ENCODE measurements at regions not wholly inside any gene's neighbourhood (a gene's known extent, or its start where the extent isn't known, plus 50 kb on each side); places are given as distances from the start of the nearest gene placed in this dataset.

DNA sequence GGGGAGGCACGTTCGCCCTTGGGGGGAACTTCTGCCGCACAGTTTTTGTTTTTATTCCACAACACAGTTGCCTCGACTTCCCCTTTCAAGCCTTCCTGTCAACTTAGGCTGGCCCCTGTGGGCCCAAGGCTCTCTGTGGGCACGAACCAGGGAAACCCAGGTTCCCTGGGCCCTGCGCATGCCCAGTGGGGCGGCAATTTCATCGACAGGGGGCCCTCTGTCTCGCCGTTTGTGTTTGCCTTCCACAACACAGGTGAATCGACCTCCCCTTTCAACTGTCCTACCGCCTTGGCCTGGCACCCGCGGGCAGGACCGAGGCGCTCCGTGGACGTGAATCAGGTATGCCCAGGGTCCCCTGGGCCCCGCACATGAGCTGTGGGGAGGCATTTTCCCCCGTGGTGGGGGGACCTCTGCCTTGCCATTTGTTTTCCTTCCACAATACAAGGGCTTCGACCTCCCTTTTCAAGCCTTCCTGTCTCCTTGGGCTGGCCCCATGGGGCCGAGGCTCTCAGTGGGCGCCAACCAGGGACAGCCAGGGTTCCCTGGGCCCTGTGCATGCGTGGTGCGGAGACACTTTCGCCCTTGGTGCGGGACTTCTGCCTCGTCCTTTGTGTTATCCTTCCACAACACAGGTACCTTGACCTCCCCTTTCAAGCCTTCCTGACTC lies 354.0 kb downstream of the ALG10 start:
- Histone ChIP-seq H3K27ac (ENCODE audit: low read depth, low read length) (no peak overlapping the region), H3K27me3 (ENCODE audit: control insufficient read depth in 1 of 2, insufficient read depth in 2 of 2, low read length in 2 of 2) (no peaks in the 10 kb centered on the region), H3K9ac (ENCODE audit: low read length) (no peak overlapping the region), H3K4me1 (ENCODE audit: insufficient read depth, low read length) (no peaks in the 10 kb centered on the region), H3K36me3 (ENCODE audit: insufficient read depth, low read length) (no peaks in the 10 kb centered on the region), H3K4me3 (ENCODE audit: low read depth in 1 of 2, low read length in 2 of 2) (no peak overlapping the region), H3K9me3 (ENCODE audit: low read length) (no peaks in the 10 kb centered on the region)

- H3K36me3 ChIP-seq (ENCODE audit: insufficient read depth, low read length) = no peaks in the 10 kb centered on the region
- H3K9me3 ChIP-seq (ENCODE audit: low read length) = no peaks in the 10 kb centered on the region
These were observed 355.1 kb downstream of the ALG10 start for GRCh38 chr12:34377243-34378035.

DNA sequence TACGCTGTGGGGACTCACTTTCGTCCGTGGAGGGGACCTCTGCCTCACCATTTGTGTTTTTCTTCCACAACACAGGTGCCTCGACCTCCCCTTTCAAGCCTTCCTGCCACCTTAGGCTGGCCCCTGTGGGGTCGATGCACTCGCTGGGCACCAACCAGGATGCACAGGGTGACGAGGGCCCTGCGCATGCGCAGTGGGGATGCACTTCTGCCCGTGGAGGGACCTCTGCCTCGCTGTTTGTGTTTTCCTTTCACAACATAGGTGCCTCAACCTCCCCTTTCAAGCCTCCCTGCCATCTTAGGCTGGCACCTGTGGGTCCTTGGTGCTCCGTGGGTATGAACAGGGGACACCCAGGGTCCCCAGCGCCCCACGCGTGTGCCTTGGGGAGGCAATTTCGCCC lies 356.8 kb downstream of the ALG10 start:
- no peak overlapping the region for H3K27ac ChIP-seq (ENCODE audit: low read depth, low read length)
- no peak overlapping the region for H3K4me3 ChIP-seq (ENCODE audit: low read depth in 1 of 2, low read length in 2 of 2)
- H3K27me3 ChIP-seq (ENCODE audit: control insufficient read depth in 1 of 2, insufficient read depth in 2 of 2, low read length in 2 of 2) = peaks cover 0 to 7% of the 10 kb centered on the region in 2 donors
- no peaks in the 10 kb centered on the region for H3K9me3 ChIP-seq (ENCODE audit: low read length)
- H3K36me3 ChIP-seq (ENCODE audit: insufficient read depth, low read length) = no peaks in the 10 kb centered on the region
- no peak overlapping the region for H3K9ac ChIP-seq (ENCODE audit: low read length)
- H3K4me1 ChIP-seq (ENCODE audit: insufficient read depth, low read length) = no peaks in the 10 kb centered on the region

More at GRCh38 chr12:34377243-34378035, 355.1 kb downstream of the ALG10 start:
- H3K9ac ChIP-seq (ENCODE audit: low read length) = no peak overlapping the region
- no peak overlapping the region for H3K4me3 ChIP-seq (ENCODE audit: low read depth in 1 of 2, low read length in 2 of 2)
- no peaks in the 10 kb centered on the region for H3K4me1 ChIP-seq (ENCODE audit: insufficient read depth, low read length)
- peaks cover 0 to 7% of the 10 kb centered on the region in 2 donors for H3K27me3 ChIP-seq (ENCODE audit: control insufficient read depth in 1 of 2, insufficient read depth in 2 of 2, low read length in 2 of 2)
- H3K27ac ChIP-seq (ENCODE audit: low read depth, low read length) = no peak overlapping the region

GRCh38 chr12:34384693-34385092 lies 362.4 kb downstream of the ALG10 start:
- H3K4me3 ChIP-seq (ENCODE audit: low read depth in 1 of 2, low read length in 2 of 2) = no peak overlapping the region
- H3K27me3 ChIP-seq (ENCODE audit: control insufficient read depth in 1 of 2, insufficient read depth in 2 of 2, low read length in 2 of 2) = peaks cover 0 to 7% of the 10 kb centered on the region in 2 donors

GRCh38 chr12:34386016-34386415 lies 363.7 kb downstream of the ALG10 start:
- Histone ChIP-seq H3K27ac (ENCODE audit: low read depth, low read length) (no peak overlapping the region), H3K9ac (ENCODE audit: low read length) (no peak overlapping the region), H3K27me3 (ENCODE audit: control insufficient read depth in 1 of 2, insufficient read depth in 2 of 2, low read length in 2 of 2) (peaks cover 0 to 7% of the 10 kb centered on the region in 2 donors), H3K36me3 (ENCODE audit: insufficient read depth, low read length) (no peaks in the 10 kb centered on the region), H3K4me1 (ENCODE audit: insufficient read depth, low read length) (no peaks in the 10 kb centered on the region), H3K9me3 (ENCODE audit: low read length) (no peaks in the 10 kb centered on the region), H3K4me3 (ENCODE audit: low read depth in 1 of 2, low read length in 2 of 2) (no peak overlapping the region)

More at GRCh38 chr12:34384693-34385092, 362.4 kb downstream of the ALG10 start:
- H3K9me3 ChIP-seq (ENCODE audit: low read length) = no peaks in the 10 kb centered on the region
- no peak overlapping the region for H3K9ac ChIP-seq (ENCODE audit: low read length)
- H3K4me1 ChIP-seq (ENCODE audit: insufficient read depth, low read length) = no peaks in the 10 kb centered on the region
- no peaks in the 10 kb centered on the region for H3K36me3 ChIP-seq (ENCODE audit: insufficient read depth, low read length)
- no peak overlapping the region for H3K27ac ChIP-seq (ENCODE audit: low read depth, low read length)

- no peak overlapping the region for H3K27ac ChIP-seq (ENCODE audit: low read depth, low read length)
- no peaks in the 10 kb centered on the region for H3K36me3 ChIP-seq (ENCODE audit: insufficient read depth, low read length)
- H3K9ac ChIP-seq (ENCODE audit: low read length) = no peak overlapping the region
- no peak overlapping the region for H3K4me3 ChIP-seq (ENCODE audit: low read depth in 1 of 2, low read length in 2 of 2)
- no peaks in the 10 kb centered on the region for H3K9me3 ChIP-seq (ENCODE audit: low read length)
- peaks cover 0 to 6% of the 10 kb centered on the region in 2 donors for H3K27me3 ChIP-seq (ENCODE audit: control insufficient read depth in 1 of 2, insufficient read depth in 2 of 2, low read length in 2 of 2)
- H3K4me1 ChIP-seq (ENCODE audit: insufficient read depth, low read length) = no peaks in the 10 kb centered on the region
These were observed 364.4 kb downstream of the ALG10 start for GRCh38 chr12:34386621-34387255.

- H3K27me3 ChIP-seq (ENCODE audit: control insufficient read depth in 1 of 2, insufficient read depth in 2 of 2, low read length in 2 of 2) = no peaks in the 10 kb centered on the region
- H3K9me3 ChIP-seq (ENCODE audit: low read length) = no peaks in the 10 kb centered on the region
- H3K4me3 ChIP-seq (ENCODE audit: low read depth in 1 of 2, low read length in 2 of 2) = no peak overlapping the region
- no peaks in the 10 kb centered on the region for H3K36me3 ChIP-seq (ENCODE audit: insufficient read depth, low read length)
- H3K9ac ChIP-seq (ENCODE audit: low read length) = no peak overlapping the region
- H3K4me1 ChIP-seq (ENCODE audit: insufficient read depth, low read length) = no peaks in the 10 kb centered on the region
- no peak overlapping the region for H3K27ac ChIP-seq (ENCODE audit: low read depth, low read length)
These were observed 365.7 kb downstream of the ALG10 start for GRCh38 chr12:34387711-34388635.

DNA sequence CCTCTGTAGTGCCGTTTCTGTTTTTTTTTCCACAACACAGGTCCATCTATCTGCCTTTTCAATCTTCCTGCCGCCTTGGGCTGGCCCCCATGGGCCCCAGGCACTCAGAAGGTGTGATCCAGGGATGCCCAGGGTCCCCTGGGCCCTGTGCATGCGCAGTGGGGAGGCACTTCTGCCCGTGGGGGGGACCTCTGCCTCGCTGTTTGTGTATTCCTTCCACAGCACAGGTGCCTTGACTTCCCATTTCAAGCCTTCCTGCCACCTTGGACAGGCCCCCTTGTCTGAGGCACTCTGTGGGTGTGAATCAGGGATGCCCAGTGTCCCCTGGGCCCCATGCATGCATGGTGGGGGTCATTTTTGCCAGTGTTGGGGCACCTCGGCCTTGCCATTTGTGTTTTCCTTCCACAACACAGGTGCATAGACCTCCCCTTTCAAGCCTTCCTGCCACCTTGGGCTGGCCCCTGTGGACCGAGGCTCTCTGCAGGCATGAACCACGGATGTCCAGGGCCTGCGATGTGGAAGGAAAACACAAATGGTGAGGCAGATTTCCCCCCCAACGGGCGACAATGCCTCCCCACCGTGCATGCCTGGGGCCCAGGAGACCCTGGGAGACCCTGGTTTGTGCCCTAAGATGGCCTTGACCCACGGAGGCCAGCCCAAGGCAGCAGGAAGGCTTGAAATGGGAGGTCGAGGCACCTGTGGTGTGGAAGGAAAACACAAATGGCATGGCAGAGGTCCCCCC lies 366.5 kb downstream of the ALG10 start:
- Histone ChIP-seq H3K9me3 (ENCODE audit: low read length) (no peaks in the 10 kb centered on the region), H3K27me3 (ENCODE audit: control insufficient read depth in 1 of 2, insufficient read depth in 2 of 2, low read length in 2 of 2) (no peaks in the 10 kb centered on the region), H3K9ac (ENCODE audit: low read length) (no peak overlapping the region), H3K4me3 (ENCODE audit: low read depth in 1 of 2, low read length in 2 of 2) (no peak overlapping the region), H3K4me1 (ENCODE audit: insufficient read depth, low read length) (no peaks in the 10 kb centered on the region), H3K36me3 (ENCODE audit: insufficient read depth, low read length) (no peaks in the 10 kb centered on the region), H3K27ac (ENCODE audit: low read depth, low read length) (no peak overlapping the region)

GRCh38 chr12:34389378-34390170 lies 367.3 kb downstream of the ALG10 start:
- no peaks in the 10 kb centered on the region for H3K4me1 ChIP-seq (ENCODE audit: insufficient read depth, low read length)
- no peaks in the 10 kb centered on the region for H3K27me3 ChIP-seq (ENCODE audit: control insufficient read depth in 1 of 2, insufficient read depth in 2 of 2, low read length in 2 of 2)
- H3K9me3 ChIP-seq (ENCODE audit: low read length) = no peaks in the 10 kb centered on the region
- no peak overlapping the region for H3K4me3 ChIP-seq (ENCODE audit: low read depth in 1 of 2, low read length in 2 of 2)
- no peak overlapping the region for H3K9ac ChIP-seq (ENCODE audit: low read length)
- H3K36me3 ChIP-seq (ENCODE audit: insufficient read depth, low read length) = no peaks in the 10 kb centered on the region
- H3K27ac ChIP-seq (ENCODE audit: low read depth, low read length) = no peak overlapping the region
